Esophagus muscularis mucosa (tissue), 4 donors: ENCODE measurements at regions not wholly inside any gene's neighbourhood (a gene's known extent, or its start where the extent isn't known, plus 50 kb on each side); places are given as distances from the start of the nearest gene placed in this dataset.

Experiments
- DNase-seq: peaks from one replicate; pipeline ENCODE4 v3.0.0-alpha.2; 2017; ENCODE audit errors: extremely low spot score
- H3K27ac ChIP-seq, 4 donors: fragments of 200-600 bp; sonication (generic); replicated peaks in 1 of 4; 1 replicate in 3 of 4; 2 replicates in 1 of 4; pipeline ENCODE4 v1.5.1; 2016 to 2019; ENCODE audit warnings: mild to moderate bottlenecking in 1 of 4
- H3K27me3 ChIP-seq, 4 donors: fragments of 200-600 bp; sonication (generic); one replicate each; pipeline versions ENCODE4 v1.5.1 to v1.6.0; 2016 to 2019
- H3K36me3 ChIP-seq, 4 donors: fragments of 200-600 bp; sonication (generic); one replicate each; pipeline ENCODE4 v1.5.1; 2016 to 2019
- H3K4me1 ChIP-seq, 4 donors: fragments of 200-600 bp; sonication (generic); one replicate each; pipeline ENCODE4 v1.5.1; 2016 to 2019
- H3K4me3 ChIP-seq, 4 donors: fragments of 200-600 bp; sonication (generic); 1 replicate in 2 of 4; 2 replicates in 2 of 4; pipeline ENCODE4 v1.5.1; 2016 to 2019; ENCODE audit warnings: mild to moderate bottlenecking in 4 of 4, moderate library complexity in 1 of 4
- H3K9me3 ChIP-seq, 4 donors: fragments of 200-600 bp; sonication (generic); 1 replicate in 3 of 4; 2 replicates in 1 of 4; pipeline ENCODE4 v1.5.1; 2016 to 2019
- CTCF ChIP-seq, 3 experiments: fragments of 200-600 bp in 2 of 3; fragments of 450-650 bp in 1 of 3; sonication (generic) in 2 of 3; IDR thresholded peaks; one replicate each; pipeline ENCODE4 v1.5.1; 2017 to 2019; ENCODE audit warnings: antibody characterized with exemption in 3 of 3, mild to moderate bottlenecking in 2 of 3, moderate library complexity in 1 of 3
- EP300 ChIP-seq: sonication (generic); formaldehyde crosslinking; IDR thresholded peaks from one replicate; pipeline ENCODE4 v1.6.1; 2017; ENCODE audit warnings: antibody characterized with exemption
- POLR2A ChIP-seq: fragments of 450-650 bp; IDR thresholded peaks from one replicate; pipeline ENCODE4 v1.6.1; 2017; ENCODE audit warnings: antibody characterized with exemption, moderate library complexity, mild to moderate bottlenecking, low read depth
- POLR2AphosphoS5 ChIP-seq, 2 donors: sonication (generic); formaldehyde crosslinking; IDR thresholded peaks; one replicate each; pipeline ENCODE4 v1.6.1; 2017; ENCODE audit warnings: antibody characterized with exemption in 2 of 2
- WGBS: methylation state at CpG from one replicate; pipeline ENCODE4 v1.1.5; 2018; 5-methylcytosine and 5-hydroxymethylcytosine counted together
- intact Hi-C: fragments of 100-400 bp; cut with DNase I; formaldehyde crosslinking; loops from one replicate; pipeline ENCODE4 v1.15.1; 2023

DNA sequence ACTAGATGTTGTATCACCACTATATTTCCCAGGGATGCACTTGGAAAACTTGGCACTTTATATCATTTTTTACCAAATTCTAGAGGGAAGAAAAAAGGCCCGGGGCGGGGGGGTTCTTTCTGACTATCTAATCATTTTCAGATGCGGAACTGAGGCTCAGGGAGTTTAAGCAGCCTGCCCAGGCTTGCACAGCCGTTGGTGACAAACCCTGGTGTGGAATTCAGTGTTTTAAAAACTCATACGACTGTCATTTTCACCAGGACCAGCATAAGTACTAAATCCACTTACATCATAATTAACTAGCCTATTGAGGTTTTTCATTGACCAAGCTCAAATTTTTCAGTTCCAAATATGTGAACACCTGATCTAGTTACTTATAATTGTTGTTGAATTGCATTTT, 181.0 kb downstream of the IPO8 start:
- H3K36me3 ChIP-seq = no peaks in the 10 kb centered on the region
- H3K27me3 ChIP-seq = no peaks in the 10 kb centered on the region
- intact Hi-C loops = no loop called here
- no peak overlapping the region for H3K27ac ChIP-seq
- 80% methylated on average over 5 of the region's 5 CpGs for WGBS
- no peak for TF ChIP-seq POLR2A
- TF ChIP-seq CTCF (IDR thresholded peaks at IDR 0.05) = no peak
- TF ChIP-seq EP300 = no peak
- TF ChIP-seq POLR2AphosphoS5 (IDR thresholded peaks at IDR 0.05) = no peak
- peaks cover 0 to 5% (median 0%) of the 10 kb centered on the region in 4 donors for H3K4me1 ChIP-seq
- H3K4me3 ChIP-seq = no peak overlapping the region
- no peaks in the 10 kb centered on the region for H3K9me3 ChIP-seq
- DNase-seq = no peak

- H3K9me3 ChIP-seq = no peaks in the 10 kb centered on the region
- H3K4me3 ChIP-seq = no peak overlapping the region
- 90% methylated on average over 4 of the region's 4 CpGs for WGBS
- no peaks in the 10 kb centered on the region for H3K36me3 ChIP-seq
- DNase-seq = no peak
- intact Hi-C loops = no loop called here
- H3K27me3 ChIP-seq = no peaks in the 10 kb centered on the region
- H3K4me1 ChIP-seq = no peaks in the 10 kb centered on the region
- TF ChIP-seq EP300 (no peak), CTCF (IDR thresholded peaks at IDR 0.05) (no peak), POLR2AphosphoS5 (IDR thresholded peaks at IDR 0.05) (no peak), POLR2A (no peak)
- H3K27ac ChIP-seq = no peak overlapping the region
Observed at GRCh38 chr12:30508205-30508967, 187.3 kb downstream of the IPO8 start.

GRCh38 chr12:30507576-30507975, 188.1 kb downstream of the IPO8 start:
- intact Hi-C loops = no loop called here
- H3K27ac ChIP-seq = no peak overlapping the region
- no peak for TF ChIP-seq EP300
- no peak for TF ChIP-seq CTCF (IDR thresholded peaks at IDR 0.05)
- no peak for TF ChIP-seq POLR2AphosphoS5 (IDR thresholded peaks at IDR 0.05)
- no peak for TF ChIP-seq POLR2A
- DNase-seq = no peak
- H3K27me3 ChIP-seq = no peaks in the 10 kb centered on the region
- no peak overlapping the region for H3K4me3 ChIP-seq
- no peaks in the 10 kb centered on the region for H3K36me3 ChIP-seq
- no peaks in the 10 kb centered on the region for H3K9me3 ChIP-seq
- no peaks in the 10 kb centered on the region for H3K4me1 ChIP-seq
- 96% methylated on average over 4 of the region's 4 CpGs for WGBS

DNA sequence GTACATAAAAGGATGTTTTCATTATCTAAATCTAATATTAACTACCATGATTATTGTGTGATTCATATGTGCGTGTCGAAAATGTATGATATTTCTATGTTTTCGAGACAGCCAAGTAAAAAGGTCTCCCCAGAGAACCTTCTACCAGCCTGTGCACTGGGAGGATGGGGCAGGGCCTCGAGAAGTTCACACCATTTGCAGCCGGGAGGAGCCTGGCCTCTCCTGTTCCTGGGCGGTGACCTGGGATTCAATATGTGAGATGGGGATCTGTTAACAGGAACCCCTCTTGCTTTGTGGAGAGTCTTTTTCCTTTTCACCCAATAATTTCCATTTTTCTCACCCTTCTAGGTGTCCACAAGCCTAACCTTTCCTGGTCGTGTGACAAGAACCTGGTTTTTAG, 189.3 kb downstream of the IPO8 start:
- Histone ChIP-seq H3K27me3 (no peaks in the 10 kb centered on the region), H3K36me3 (no peaks in the 10 kb centered on the region), H3K4me1 (no peaks in the 10 kb centered on the region), H3K27ac (no peak overlapping the region), H3K9me3 (no peaks in the 10 kb centered on the region), H3K4me3 (no peak overlapping the region)
- intact Hi-C loops = no loop called here
- WGBS = 83% methylated on average over 7 of the region's 7 CpGs
- TF ChIP-seq POLR2A (no peak), CTCF (IDR thresholded peaks at IDR 0.05) (no peak), EP300 (no peak), POLR2AphosphoS5 (IDR thresholded peaks at IDR 0.05) (no peak)
- no peak for DNase-seq

- H3K4me3 ChIP-seq = no peak overlapping the region
- H3K9me3 ChIP-seq = no peaks in the 10 kb centered on the region
- no peak for TF ChIP-seq EP300
- no peak for TF ChIP-seq CTCF (IDR thresholded peaks at IDR 0.05)
- TF ChIP-seq POLR2A = no peak
- TF ChIP-seq POLR2AphosphoS5 (IDR thresholded peaks at IDR 0.05) = no peak
- DNase-seq = no peak
- no peaks in the 10 kb centered on the region for H3K4me1 ChIP-seq
- intact Hi-C loops = no loop called here
- H3K36me3 ChIP-seq = no peaks in the 10 kb centered on the region
- 88% methylated on average over 2 of the region's 2 CpGs for WGBS
- no peaks in the 10 kb centered on the region for H3K27me3 ChIP-seq
- H3K27ac ChIP-seq = no peak overlapping the region
Observed at GRCh38 chr12:30501718-30502117, 194.0 kb downstream of the IPO8 start.
